Naive B cell (primary cell): ENCODE measurements at regions not wholly inside any gene's neighbourhood (a gene's known extent, or its start where the extent isn't known, plus 50 kb on each side); places are given as distances from the start of the nearest gene placed in this dataset.

ENCODE experiments used
- ATAC-seq, 2 donors: fragments of 150-1000 bp; cut with Tn5 transposase; 2 replicates each; pipeline ENCODE4 v1.10.0; 2021; ENCODE audit warnings: low read depth in 2 of 2, mild to moderate bottlenecking in 2 of 2, moderate library complexity in 2 of 2
- DNase-seq: peaks from one replicate; pipeline ENCODE4 v3.0.0; 2022
- H3K27ac Mint-ChIP-seq, 6 donors: one replicate each; pipeline ENCODE4 v1.8.0; 2020 to 2022; ENCODE audit warnings: mild to moderate bottlenecking in 6 of 6, mixed read lengths in 6 of 6, moderate library complexity in 5 of 6, inconsistent platforms in 2 of 6
- H3K27me3 Mint-ChIP-seq, 3 donors: one replicate each; pipeline ENCODE4 v1.8.0; 2021 to 2022; ENCODE audit warnings: mixed read lengths in 3 of 3, mild to moderate bottlenecking in 1 of 3
- H3K36me3 Mint-ChIP-seq, 2 donors: one replicate each; pipeline ENCODE4 v1.8.0; 2020 to 2022; ENCODE audit warnings: mixed read lengths in 2 of 2, inconsistent platforms in 1 of 2, mild to moderate bottlenecking in 1 of 2
- H3K4me1 Mint-ChIP-seq, 3 donors: one replicate each; pipeline ENCODE4 v1.8.0; 2020 to 2022; ENCODE audit warnings: mixed read lengths in 3 of 3, inconsistent platforms in 1 of 3, mild to moderate bottlenecking in 1 of 3, moderate library complexity in 1 of 3
- H3K4me3 Mint-ChIP-seq, 8 donors: one replicate each; pipeline ENCODE4 v1.8.0; 2020 to 2022; ENCODE audit warnings: mild to moderate bottlenecking in 8 of 8, mixed read lengths in 8 of 8, moderate library complexity in 8 of 8, inconsistent platforms in 2 of 8
- H3K9me3 Mint-ChIP-seq, 7 donors: one replicate each; pipeline ENCODE4 v1.8.0; 2020 to 2022; ENCODE audit warnings: mixed read lengths in 7 of 7, mild to moderate bottlenecking in 5 of 7, inconsistent platforms in 2 of 7, moderate library complexity in 1 of 7

GRCh38 chr13:99657848-99658260 lies 156.6 kb downstream of the TM9SF2 start:
- peak overlapping the region in 2 of 6 donors; percentile 20 to 22 for H3K27ac Mint-ChIP-seq
- no peaks in the 10 kb centered on the region for H3K9me3 Mint-ChIP-seq
- peak overlapping the region; percentile 75 to 91 (median 85) for H3K4me3 Mint-ChIP-seq
- ATAC-seq (peak; percentile 40 to 46), DNase-seq (peak; percentile 13)
- peaks cover 0 to 23% (median 8%) of the 10 kb centered on the region in 3 donors for H3K27me3 Mint-ChIP-seq
- no peaks in the 10 kb centered on the region for H3K36me3 Mint-ChIP-seq
- peaks cover 13 to 24% (median 21%) of the 10 kb centered on the region in 3 donors for H3K4me1 Mint-ChIP-seq

GRCh38 chr13:99656844-99657381 lies 155.6 kb downstream of the TM9SF2 start:
- ATAC-seq, result no peak
- Mint-ChIP-seq H3K27me3 (peaks cover 0 to 23% (median 8%) of the 10 kb centered on the region in 3 donors), H3K4me1 (peaks cover 13 to 24% (median 21%) of the 10 kb centered on the region in 3 donors), H3K36me3 (no peaks in the 10 kb centered on the region), H3K27ac (no peak overlapping the region), H3K9me3 (no peaks in the 10 kb centered on the region), H3K4me3 (peak overlapping the region in 3 of 8 donors; percentile 75 to 86 (median 80))
- no peak for DNase-seq

- Mint-ChIP-seq H3K4me1 (peaks cover 13 to 24% (median 21%) of the 10 kb centered on the region in 3 donors), H3K9me3 (no peaks in the 10 kb centered on the region), H3K27me3 (peaks cover 0 to 23% (median 8%) of the 10 kb centered on the region in 3 donors), H3K4me3 (peak overlapping the region in 1 of 8 donors; percentile 18), H3K36me3 (no peaks in the 10 kb centered on the region), H3K27ac (peak overlapping the region in 2 of 6 donors; percentile 4 to 42)
- ATAC-seq (peak; percentile 56 to 70), DNase-seq (peak; percentile 58)
Measured at GRCh38 chr13:99656092-99656745, 154.9 kb downstream of the TM9SF2 start.

- DNase-seq (no peak), ATAC-seq (no peak)
- Mint-ChIP-seq H3K27me3 (peaks cover 0 to 21% (median 8%) of the 10 kb centered on the region in 3 donors), H3K9me3 (no peaks in the 10 kb centered on the region), H3K4me1 (peaks cover 13 to 24% (median 24%) of the 10 kb centered on the region in 3 donors), H3K36me3 (no peaks in the 10 kb centered on the region), H3K27ac (peak overlapping the region in 1 of 6 donors; percentile 44), H3K4me3 (no peak overlapping the region)
Measured at GRCh38 chr13:99655351-99656091, 154.2 kb downstream of the TM9SF2 start.

- no peak overlapping the region for H3K27ac Mint-ChIP-seq
- no peaks in the 10 kb centered on the region for H3K9me3 Mint-ChIP-seq
- no peak for ATAC-seq
- DNase-seq, result no peak
- H3K4me3 Mint-ChIP-seq, result no peak overlapping the region
- H3K27me3 Mint-ChIP-seq, result peaks cover 0 to 16% (median 5%) of the 10 kb centered on the region in 3 donors
- no peaks in the 10 kb centered on the region for H3K36me3 Mint-ChIP-seq
- peaks cover 13 to 24% (median 23%) of the 10 kb centered on the region in 3 donors for H3K4me1 Mint-ChIP-seq
Measured at GRCh38 chr13:99654076-99654475, 152.8 kb downstream of the TM9SF2 start.

- no peak for ATAC-seq
- no peaks in the 10 kb centered on the region for H3K36me3 Mint-ChIP-seq
- H3K4me1 Mint-ChIP-seq, result peaks cover 9 to 22% (median 17%) of the 10 kb centered on the region in 3 donors
- no peaks in the 10 kb centered on the region for H3K9me3 Mint-ChIP-seq
- peaks cover 0 to 10% (median 0%) of the 10 kb centered on the region in 3 donors for H3K27me3 Mint-ChIP-seq
- no peak for DNase-seq
- H3K4me3 Mint-ChIP-seq, result no peak overlapping the region
- peak overlapping the region in 1 of 6 donors; percentile 80 for H3K27ac Mint-ChIP-seq
Measured at GRCh38 chr13:99653526-99653925, 152.3 kb downstream of the TM9SF2 start.

GRCh38 chr13:99652901-99653300 lies 151.6 kb downstream of the TM9SF2 start:
- ATAC-seq (no peak), DNase-seq (no peak)
- Mint-ChIP-seq H3K36me3 (no peaks in the 10 kb centered on the region), H3K27ac (no peak overlapping the region), H3K9me3 (no peaks in the 10 kb centered on the region), H3K4me1 (peaks cover 9 to 20% (median 12%) of the 10 kb centered on the region in 3 donors), H3K27me3 (peaks cover 0 to 4% (median 0%) of the 10 kb centered on the region in 3 donors), H3K4me3 (no peak overlapping the region)

- no peaks in the 10 kb centered on the region for H3K36me3 Mint-ChIP-seq
- H3K9me3 Mint-ChIP-seq, result no peaks in the 10 kb centered on the region
- H3K27ac Mint-ChIP-seq, result no peak overlapping the region
- H3K4me1 Mint-ChIP-seq, result peaks cover 9 to 17% (median 10%) of the 10 kb centered on the region in 3 donors
- H3K27me3 Mint-ChIP-seq, result no peaks in the 10 kb centered on the region
- H3K4me3 Mint-ChIP-seq, result no peak overlapping the region
- ATAC-seq, result no peak
- no peak for DNase-seq
Measured at GRCh38 chr13:99652141-99652540, 150.9 kb downstream of the TM9SF2 start.

GRCh38 chr13:99651016-99651415 lies 149.7 kb downstream of the TM9SF2 start:
- H3K4me1 Mint-ChIP-seq, result peaks cover 2 to 8% (median 3%) of the 10 kb centered on the region in 3 donors
- no peaks in the 10 kb centered on the region for H3K27me3 Mint-ChIP-seq
- peak overlapping the region in 1 of 6 donors; percentile 4 for H3K27ac Mint-ChIP-seq
- DNase-seq (no peak), ATAC-seq (no peak)
- H3K9me3 Mint-ChIP-seq, result no peaks in the 10 kb centered on the region
- H3K4me3 Mint-ChIP-seq, result no peak overlapping the region
- H3K36me3 Mint-ChIP-seq, result no peaks in the 10 kb centered on the region

- H3K36me3 Mint-ChIP-seq, result no peaks in the 10 kb centered on the region
- H3K9me3 Mint-ChIP-seq, result no peaks in the 10 kb centered on the region
- no peaks in the 10 kb centered on the region for H3K27me3 Mint-ChIP-seq
- H3K27ac Mint-ChIP-seq, result no peak overlapping the region
- DNase-seq (no peak), ATAC-seq (no peak)
- peak overlapping the region in 1 of 8 donors; percentile 35 for H3K4me3 Mint-ChIP-seq
- H3K4me1 Mint-ChIP-seq, result peaks cover 0 to 5% (median 0%) of the 10 kb centered on the region in 3 donors
Measured at GRCh38 chr13:99650410-99650809, 149.1 kb downstream of the TM9SF2 start.

GRCh38 chr13:99648927-99649326 lies 147.7 kb downstream of the TM9SF2 start:
- H3K9me3 Mint-ChIP-seq, result no peaks in the 10 kb centered on the region
- H3K4me3 Mint-ChIP-seq, result no peak overlapping the region
- ATAC-seq (no peak), DNase-seq (no peak)
- peaks cover 5 to 8% (median 6%) of the 10 kb centered on the region in 3 donors for H3K4me1 Mint-ChIP-seq
- no peaks in the 10 kb centered on the region for H3K36me3 Mint-ChIP-seq
- H3K27me3 Mint-ChIP-seq, result no peaks in the 10 kb centered on the region
- H3K27ac Mint-ChIP-seq, result no peak overlapping the region

GRCh38 chr13:99648066-99648665 lies 146.9 kb downstream of the TM9SF2 start:
- Mint-ChIP-seq H3K27me3 (no peaks in the 10 kb centered on the region), H3K27ac (no peak overlapping the region), H3K36me3 (no peaks in the 10 kb centered on the region), H3K4me3 (no peak overlapping the region), H3K4me1 (peaks cover 5 to 9% (median 6%) of the 10 kb centered on the region in 3 donors), H3K9me3 (no peaks in the 10 kb centered on the region)
- ATAC-seq, result no peak
- no peak for DNase-seq

- Mint-ChIP-seq H3K27me3 (no peaks in the 10 kb centered on the region), H3K9me3 (peaks cover 0 to 1% (median 0%) of the 10 kb centered on the region in 7 donors), H3K36me3 (no peaks in the 10 kb centered on the region), H3K4me1 (peaks cover 5 to 14% (median 6%) of the 10 kb centered on the region in 3 donors), H3K4me3 (no peak overlapping the region), H3K27ac (no peak overlapping the region)
- DNase-seq (no peak), ATAC-seq (no peak)
Measured at GRCh38 chr13:99647596-99647985, 146.3 kb downstream of the TM9SF2 start.
